AG04450 (cell line): ENCODE measurements at regions not wholly inside any gene's neighbourhood (a gene's known extent, or its start where the extent isn't known, plus 50 kb on each side); places are given as distances from the start of the nearest gene placed in this dataset.

ENCODE experiments used
- CTCF ChIA-PET: fragments of 300-600, 350-600 bp; formaldehyde crosslinking; extraction: SDS; loops from one replicate; lab custom pipeline; 2022; ENCODE audit warnings: antibody characterized with exemption, inconsistent platforms; lab: Charles Lee
- POLR2A ChIA-PET: fragments of 350-600 bp; formaldehyde crosslinking; extraction: SDS; loops from one replicate; lab custom pipeline; 2021; ENCODE audit warnings: antibody characterized with exemption, inconsistent platforms; lab: Yijun Ruan, JAX
- DNase-seq: peaks from one replicate; pipeline ENCODE4 v3.0.0-alpha.2; 2011; ENCODE audit warnings: low read depth, low spot score
- H3K27ac ChIP-seq: one replicate; pipeline ENCODE4 v1.5.1; 2012; ENCODE audit warnings: low read depth, low read length, control low read depth
- H3K27me3 ChIP-seq: one replicate; pipeline ENCODE4 v1.6.0; 2012; ENCODE audit warnings: low read length; ENCODE audit not compliant: control insufficient read depth, insufficient read depth
- H3K4me3 ChIP-seq: 2 replicates; pipeline ENCODE4 v1.5.1; 2011; ENCODE audit warnings: mild to moderate bottlenecking, low read depth, low read length, control low read depth
- H3K9me3 ChIP-seq: 2 replicates; pipeline ENCODE4 v1.5.1; 2012; ENCODE audit warnings: low read length; ENCODE audit not compliant: control insufficient read depth, insufficient read depth
- TF ChIP-seq, protein P1 (sequence below): IDR thresholded peaks from 2 replicates; pipeline ENCODE4 v1.5.1; 2011; ENCODE audit warnings: low read depth, low read length, control low read depth, inconsistent platforms

- Histone ChIP-seq H3K27ac (no peak overlapping the region), H3K4me3 (no peak overlapping the region), H3K9me3 (no peaks in the 10 kb centered on the region; the same call in 1 of the 2 replicates), H3K27me3 (no peaks in the 10 kb centered on the region)
- ChIA-PET CTCF (interaction anchor here (1.3 kb wide), 1 partner anchor 13 kb away, joined by 3 read pairs; no protein-coding TSS in a partner anchor), POLR2A (no interaction called here)
- TF ChIP-seq, protein P1, sequence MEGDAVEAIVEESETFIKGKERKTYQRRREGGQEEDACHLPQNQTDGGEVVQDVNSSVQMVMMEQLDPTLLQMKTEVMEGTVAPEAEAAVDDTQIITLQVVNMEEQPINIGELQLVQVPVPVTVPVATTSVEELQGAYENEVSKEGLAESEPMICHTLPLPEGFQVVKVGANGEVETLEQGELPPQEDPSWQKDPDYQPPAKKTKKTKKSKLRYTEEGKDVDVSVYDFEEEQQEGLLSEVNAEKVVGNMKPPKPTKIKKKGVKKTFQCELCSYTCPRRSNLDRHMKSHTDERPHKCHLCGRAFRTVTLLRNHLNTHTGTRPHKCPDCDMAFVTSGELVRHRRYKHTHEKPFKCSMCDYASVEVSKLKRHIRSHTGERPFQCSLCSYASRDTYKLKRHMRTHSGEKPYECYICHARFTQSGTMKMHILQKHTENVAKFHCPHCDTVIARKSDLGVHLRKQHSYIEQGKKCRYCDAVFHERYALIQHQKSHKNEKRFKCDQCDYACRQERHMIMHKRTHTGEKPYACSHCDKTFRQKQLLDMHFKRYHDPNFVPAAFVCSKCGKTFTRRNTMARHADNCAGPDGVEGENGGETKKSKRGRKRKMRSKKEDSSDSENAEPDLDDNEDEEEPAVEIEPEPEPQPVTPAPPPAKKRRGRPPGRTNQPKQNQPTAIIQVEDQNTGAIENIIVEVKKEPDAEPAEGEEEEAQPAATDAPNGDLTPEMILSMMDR = no peak
- DNase-seq = no peak
Measured at GRCh38 chr13:44160591-44161191, 212.9 kb upstream of the SERP2 start.

- Histone ChIP-seq H3K4me3 (no peak overlapping the region), H3K9me3 (no peaks in the 10 kb centered on the region; the same call in 1 of the 2 replicates), H3K27ac (no peak overlapping the region), H3K27me3 (peaks cover 2% of the 10 kb centered on the region)
- POLR2A ChIA-PET = no interaction called here
- TF ChIP-seq, protein P1 = no peak
- CTCF ChIA-PET = no interaction called here
- DNase-seq = no peak
Measured at GRCh38 chr13:44163108-44163507, 210.5 kb upstream of the SERP2 start.

- no peak overlapping the region for H3K4me3 ChIP-seq
- POLR2A ChIA-PET = no interaction called here
Measured at GRCh38 chr13:44165221-44165888, 208.3 kb upstream of the SERP2 start.

GRCh38 chr13:44165889-44166496, 207.6 kb upstream of the SERP2 start:
- Histone ChIP-seq H3K4me3 (no peak overlapping the region), H3K27ac (no peak overlapping the region), H3K27me3 (peaks cover 2% of the 10 kb centered on the region), H3K9me3 (no peaks in the 10 kb centered on the region)
- ChIA-PET CTCF (interaction anchor here (0.9 kb wide), 1 partner anchor 25 kb away, joined by 4 read pairs; no protein-coding TSS in a partner anchor), POLR2A (no interaction called here)
- no peak for DNase-seq
- TF ChIP-seq, protein P1 = no peak

More at GRCh38 chr13:44165221-44165888, 208.3 kb upstream of the SERP2 start:
- no peak for DNase-seq
- TF ChIP-seq, protein P1 = no peak
- no peaks in the 10 kb centered on the region for H3K9me3 ChIP-seq
- H3K27me3 ChIP-seq = peaks cover 2% of the 10 kb centered on the region
- CTCF ChIA-PET = interaction anchor here (0.9 kb wide), 1 partner anchor 26 kb away, joined by 4 read pairs; no protein-coding TSS in a partner anchor
- H3K27ac ChIP-seq = no peak overlapping the region
